ENCODE measurements at regions not wholly inside any gene's neighbourhood (a gene's known extent, or its start where the extent isn't known, plus 50 kb on each side); places are given as distances from the start of the nearest gene placed in this dataset.
A peak's percentile ranks its signal among the peaks of the same experiment; 100 is the strongest.

DNA sequence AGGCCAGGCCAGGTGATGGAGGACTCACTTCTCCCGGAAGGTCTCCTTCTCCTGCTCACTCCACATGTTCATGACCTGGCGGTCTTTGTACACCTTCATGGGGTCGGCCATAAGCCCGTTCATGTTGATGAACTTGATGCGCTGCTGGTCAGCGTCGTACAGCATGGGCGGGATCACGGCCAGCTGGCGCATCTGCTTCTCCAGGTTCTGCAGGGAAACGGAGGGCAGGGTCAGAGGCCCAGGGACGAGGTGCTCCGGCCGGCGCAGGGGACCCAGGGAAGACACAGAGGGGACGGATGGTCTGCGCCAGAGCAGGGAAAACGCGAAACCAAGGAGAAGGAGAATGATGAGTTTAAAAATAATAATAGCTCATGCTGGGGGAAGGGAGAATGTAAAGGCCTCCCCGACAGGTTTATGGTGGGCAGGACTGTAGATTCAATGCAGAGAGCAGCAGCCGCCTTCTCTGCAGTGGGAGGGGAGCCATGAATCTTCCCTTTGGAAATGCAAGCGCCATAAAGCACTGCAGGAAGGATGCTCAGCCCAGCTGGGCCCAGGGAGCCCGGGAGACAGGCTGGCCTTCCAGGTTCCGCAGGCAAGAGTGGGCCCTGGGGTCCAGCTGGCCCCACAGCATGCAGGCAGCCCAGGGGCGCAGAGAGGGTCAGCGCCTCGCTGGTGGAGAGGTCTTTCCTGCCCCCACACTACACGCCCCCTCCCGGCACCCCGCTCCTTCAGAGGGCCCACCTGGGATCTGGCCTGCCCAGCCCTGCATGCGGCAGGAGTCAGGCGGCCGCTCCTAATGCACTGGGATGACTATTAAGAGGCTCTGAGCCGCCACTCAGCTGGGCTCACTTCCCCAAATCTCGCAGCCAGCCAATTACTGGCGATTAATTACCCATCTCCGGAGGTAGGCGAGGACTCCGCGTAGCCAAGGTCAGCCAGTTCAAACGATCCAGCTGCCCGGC, 132.0 kb downstream of the RFLNA start:
- Mint-ChIP-seq H3K36me3 (peaks cover 33% of the 10 kb centered on the region), H3K4me1 (peaks cover 3% of the 10 kb centered on the region; the same call in 1 of the 2 replicates), H3K9me3 (peaks cover 10% of the 10 kb centered on the region), H3K4me3 (no peak overlapping the region), H3K27me3 (ENCODE audit: low read depth) (no peaks in the 10 kb centered on the region), H3K27ac (peak overlapping the region; percentile 60; the same call in 1 of the 2 replicates)
- DNase-seq (ENCODE audit: low spot score) (no peak), ATAC-seq (no peak)
- CTCF ChIA-PET, result interaction anchor here (0.7 to 1.5 kb wide), 4 partner anchors 20 to 319 kb away, joined by 3 to 4 read pairs (median 4); no protein-coding TSS in a partner anchor
- POLR2A ChIA-PET, result no interaction called here
- TF ChIP-seq ZNF219 (CRISPR knock-in tag; IDR thresholded peaks at IDR 0.05; ENCODE audit: borderline replicate concordance), result no peak
- no peak for TF ChIP-seq NFYB (CRISPR knock-in tag; conservative IDR thresholded peaks at IDR 0.05; ENCODE audit: low read depth)
- TF ChIP-seq NFATC4 (CRISPR knock-in tag; IDR thresholded peaks at IDR 0.05), result no peak
- TF ChIP-seq, protein P1, sequence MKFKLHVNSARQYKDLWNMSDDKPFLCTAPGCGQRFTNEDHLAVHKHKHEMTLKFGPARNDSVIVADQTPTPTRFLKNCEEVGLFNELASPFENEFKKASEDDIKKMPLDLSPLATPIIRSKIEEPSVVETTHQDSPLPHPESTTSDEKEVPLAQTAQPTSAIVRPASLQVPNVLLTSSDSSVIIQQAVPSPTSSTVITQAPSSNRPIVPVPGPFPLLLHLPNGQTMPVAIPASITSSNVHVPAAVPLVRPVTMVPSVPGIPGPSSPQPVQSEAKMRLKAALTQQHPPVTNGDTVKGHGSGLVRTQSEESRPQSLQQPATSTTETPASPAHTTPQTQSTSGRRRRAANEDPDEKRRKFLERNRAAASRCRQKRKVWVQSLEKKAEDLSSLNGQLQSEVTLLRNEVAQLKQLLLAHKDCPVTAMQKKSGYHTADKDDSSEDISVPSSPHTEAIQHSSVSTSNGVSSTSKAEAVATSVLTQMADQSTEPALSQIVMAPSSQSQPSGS (CRISPR knock-in tag; IDR thresholded peaks at IDR 0.05; ENCODE audit: borderline replicate concordance, low read depth), result no peak
- no peak for TF ChIP-seq FOXK1 (CRISPR knock-in tag; IDR thresholded peaks at IDR 0.05)
- TF ChIP-seq CREM (CRISPR knock-in tag; IDR thresholded peaks at IDR 0.05), result no peak
- TF ChIP-seq, protein P2, sequence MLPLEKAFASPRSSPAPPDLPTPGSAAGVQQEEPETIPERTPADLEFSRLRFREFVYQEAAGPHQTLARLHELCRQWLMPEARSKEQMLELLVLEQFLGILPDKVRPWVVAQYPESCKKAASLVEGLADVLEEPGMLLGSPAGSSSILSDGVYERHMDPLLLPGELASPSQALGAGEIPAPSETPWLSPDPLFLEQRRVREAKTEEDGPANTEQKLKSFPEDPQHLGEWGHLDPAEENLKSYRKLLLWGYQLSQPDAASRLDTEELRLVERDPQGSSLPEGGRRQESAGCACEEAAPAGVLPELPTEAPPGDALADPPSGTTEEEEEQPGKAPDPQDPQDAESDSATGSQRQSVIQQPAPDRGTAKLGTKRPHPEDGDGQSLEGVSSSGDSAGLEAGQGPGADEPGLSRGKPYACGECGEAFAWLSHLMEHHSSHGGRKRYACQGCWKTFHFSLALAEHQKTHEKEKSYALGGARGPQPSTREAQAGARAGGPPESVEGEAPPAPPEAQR (CRISPR knock-in tag; IDR thresholded peaks at IDR 0.05), result no peak
- no peak for TF ChIP-seq GRHL2 (CRISPR knock-in tag; IDR thresholded peaks at IDR 0.05; ENCODE audit: insufficient replicate concordance, severe bottlenecking)
- no peak for TF ChIP-seq CREB1 (CRISPR knock-in tag; IDR thresholded peaks at IDR 0.05)
- TF ChIP-seq, protein P3, sequence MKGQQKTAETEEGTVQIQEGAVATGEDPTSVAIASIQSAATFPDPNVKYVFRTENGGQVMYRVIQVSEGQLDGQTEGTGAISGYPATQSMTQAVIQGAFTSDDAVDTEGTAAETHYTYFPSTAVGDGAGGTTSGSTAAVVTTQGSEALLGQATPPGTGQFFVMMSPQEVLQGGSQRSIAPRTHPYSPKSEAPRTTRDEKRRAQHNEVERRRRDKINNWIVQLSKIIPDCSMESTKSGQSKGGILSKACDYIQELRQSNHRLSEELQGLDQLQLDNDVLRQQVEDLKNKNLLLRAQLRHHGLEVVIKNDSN (CRISPR knock-in tag; IDR thresholded peaks at IDR 0.05), result no peak
- TF ChIP-seq GTF2I (CRISPR knock-in tag; conservative IDR thresholded peaks at IDR 0.05), result no peak

DNA sequence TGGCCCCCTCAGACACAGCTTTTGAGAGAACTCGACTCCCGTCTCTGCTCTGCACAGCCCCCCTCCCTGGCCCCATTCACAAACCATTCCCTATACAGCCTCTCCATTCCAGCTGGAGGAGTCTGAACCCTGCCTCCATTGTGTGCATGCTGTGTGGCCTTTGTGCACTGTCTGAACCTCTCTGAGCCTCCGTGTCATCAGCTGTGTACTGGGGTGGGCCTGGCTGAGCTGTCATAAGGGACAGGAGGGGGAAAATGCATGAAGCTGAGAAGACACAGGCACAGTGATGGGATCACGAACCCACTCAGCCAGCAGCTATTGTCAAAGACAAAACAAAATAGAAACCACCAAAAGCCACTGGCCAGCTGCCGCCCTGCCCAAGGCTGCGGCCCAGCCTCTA, 130.8 kb downstream of the RFLNA start:
- H3K4me1 Mint-ChIP-seq, result peaks cover 3% of the 10 kb centered on the region; the same call in 1 of the 2 replicates
- DNase-seq (ENCODE audit: low spot score), result no peak
- ChIA-PET CTCF (no interaction called here), POLR2A (no interaction called here)
- no peak for ATAC-seq
- H3K4me3 Mint-ChIP-seq, result no peak overlapping the region
- no peaks in the 10 kb centered on the region for H3K9me3 Mint-ChIP-seq
- H3K36me3 Mint-ChIP-seq, result peaks cover 26% of the 10 kb centered on the region
- H3K27ac Mint-ChIP-seq, result peak overlapping the region; percentile 65
- no peaks in the 10 kb centered on the region for H3K27me3 Mint-ChIP-seq (ENCODE audit: low read depth)
- TF ChIP-seq, protein P4, sequence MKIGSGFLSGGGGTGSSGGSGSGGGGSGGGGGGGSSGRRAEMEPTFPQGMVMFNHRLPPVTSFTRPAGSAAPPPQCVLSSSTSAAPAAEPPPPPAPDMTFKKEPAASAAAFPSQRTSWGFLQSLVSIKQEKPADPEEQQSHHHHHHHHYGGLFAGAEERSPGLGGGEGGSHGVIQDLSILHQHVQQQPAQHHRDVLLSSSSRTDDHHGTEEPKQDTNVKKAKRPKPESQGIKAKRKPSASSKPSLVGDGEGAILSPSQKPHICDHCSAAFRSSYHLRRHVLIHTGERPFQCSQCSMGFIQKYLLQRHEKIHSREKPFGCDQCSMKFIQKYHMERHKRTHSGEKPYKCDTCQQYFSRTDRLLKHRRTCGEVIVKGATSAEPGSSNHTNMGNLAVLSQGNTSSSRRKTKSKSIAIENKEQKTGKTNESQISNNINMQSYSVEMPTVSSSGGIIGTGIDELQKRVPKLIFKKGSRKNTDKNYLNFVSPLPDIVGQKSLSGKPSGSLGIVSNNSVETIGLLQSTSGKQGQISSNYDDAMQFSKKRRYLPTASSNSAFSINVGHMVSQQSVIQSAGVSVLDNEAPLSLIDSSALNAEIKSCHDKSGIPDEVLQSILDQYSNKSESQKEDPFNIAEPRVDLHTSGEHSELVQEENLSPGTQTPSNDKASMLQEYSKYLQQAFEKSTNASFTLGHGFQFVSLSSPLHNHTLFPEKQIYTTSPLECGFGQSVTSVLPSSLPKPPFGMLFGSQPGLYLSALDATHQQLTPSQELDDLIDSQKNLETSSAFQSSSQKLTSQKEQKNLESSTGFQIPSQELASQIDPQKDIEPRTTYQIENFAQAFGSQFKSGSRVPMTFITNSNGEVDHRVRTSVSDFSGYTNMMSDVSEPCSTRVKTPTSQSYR (CRISPR knock-in tag; IDR thresholded peaks at IDR 0.05), result no peak
- TF ChIP-seq, protein P5, sequence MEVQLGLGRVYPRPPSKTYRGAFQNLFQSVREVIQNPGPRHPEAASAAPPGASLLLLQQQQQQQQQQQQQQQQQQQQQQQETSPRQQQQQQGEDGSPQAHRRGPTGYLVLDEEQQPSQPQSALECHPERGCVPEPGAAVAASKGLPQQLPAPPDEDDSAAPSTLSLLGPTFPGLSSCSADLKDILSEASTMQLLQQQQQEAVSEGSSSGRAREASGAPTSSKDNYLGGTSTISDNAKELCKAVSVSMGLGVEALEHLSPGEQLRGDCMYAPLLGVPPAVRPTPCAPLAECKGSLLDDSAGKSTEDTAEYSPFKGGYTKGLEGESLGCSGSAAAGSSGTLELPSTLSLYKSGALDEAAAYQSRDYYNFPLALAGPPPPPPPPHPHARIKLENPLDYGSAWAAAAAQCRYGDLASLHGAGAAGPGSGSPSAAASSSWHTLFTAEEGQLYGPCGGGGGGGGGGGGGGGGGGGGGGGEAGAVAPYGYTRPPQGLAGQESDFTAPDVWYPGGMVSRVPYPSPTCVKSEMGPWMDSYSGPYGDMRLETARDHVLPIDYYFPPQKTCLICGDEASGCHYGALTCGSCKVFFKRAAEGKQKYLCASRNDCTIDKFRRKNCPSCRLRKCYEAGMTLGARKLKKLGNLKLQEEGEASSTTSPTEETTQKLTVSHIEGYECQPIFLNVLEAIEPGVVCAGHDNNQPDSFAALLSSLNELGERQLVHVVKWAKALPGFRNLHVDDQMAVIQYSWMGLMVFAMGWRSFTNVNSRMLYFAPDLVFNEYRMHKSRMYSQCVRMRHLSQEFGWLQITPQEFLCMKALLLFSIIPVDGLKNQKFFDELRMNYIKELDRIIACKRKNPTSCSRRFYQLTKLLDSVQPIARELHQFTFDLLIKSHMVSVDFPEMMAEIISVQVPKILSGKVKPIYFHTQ (CRISPR knock-in tag; IDR thresholded peaks at IDR 0.05), result no peak
- TF ChIP-seq, protein P6, sequence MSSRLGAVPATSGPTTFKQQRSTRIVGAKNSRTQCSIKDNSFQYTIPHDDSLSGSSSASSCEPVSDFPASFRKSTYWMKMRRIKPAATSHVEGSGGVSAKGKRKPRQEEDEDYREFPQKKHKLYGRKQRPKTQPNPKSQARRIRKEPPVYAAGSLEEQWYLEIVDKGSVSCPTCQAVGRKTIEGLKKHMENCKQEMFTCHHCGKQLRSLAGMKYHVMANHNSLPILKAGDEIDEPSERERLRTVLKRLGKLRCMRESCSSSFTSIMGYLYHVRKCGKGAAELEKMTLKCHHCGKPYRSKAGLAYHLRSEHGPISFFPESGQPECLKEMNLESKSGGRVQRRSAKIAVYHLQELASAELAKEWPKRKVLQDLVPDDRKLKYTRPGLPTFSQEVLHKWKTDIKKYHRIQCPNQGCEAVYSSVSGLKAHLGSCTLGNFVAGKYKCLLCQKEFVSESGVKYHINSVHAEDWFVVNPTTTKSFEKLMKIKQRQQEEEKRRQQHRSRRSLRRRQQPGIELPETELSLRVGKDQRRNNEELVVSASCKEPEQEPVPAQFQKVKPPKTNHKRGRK (CRISPR knock-in tag; IDR thresholded peaks at IDR 0.05; ENCODE audit: borderline replicate concordance), result no peak
- TF ChIP-seq, protein P7, sequence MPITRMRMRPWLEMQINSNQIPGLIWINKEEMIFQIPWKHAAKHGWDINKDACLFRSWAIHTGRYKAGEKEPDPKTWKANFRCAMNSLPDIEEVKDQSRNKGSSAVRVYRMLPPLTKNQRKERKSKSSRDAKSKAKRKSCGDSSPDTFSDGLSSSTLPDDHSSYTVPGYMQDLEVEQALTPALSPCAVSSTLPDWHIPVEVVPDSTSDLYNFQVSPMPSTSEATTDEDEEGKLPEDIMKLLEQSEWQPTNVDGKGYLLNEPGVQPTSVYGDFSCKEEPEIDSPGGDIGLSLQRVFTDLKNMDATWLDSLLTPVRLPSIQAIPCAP (CRISPR knock-in tag; IDR thresholded peaks at IDR 0.05), result no peak
- TF ChIP-seq SP1 (CRISPR knock-in tag; conservative IDR thresholded peaks at IDR 0.05) (no peak), NR2C2 (CRISPR knock-in tag; IDR thresholded peaks at IDR 0.05) (no peak)

Data from WTC11 (cell line).